ENCODE measurements at regions not wholly inside any gene's neighbourhood (a gene's known extent, or its start where the extent isn't known, plus 50 kb on each side); places are given as distances from the start of the nearest gene placed in this dataset.
"Not testable (repeated sequence)": the region's sequence is repeated elsewhere in the genome, so short reads cannot be mapped to it uniquely, and the experiment has no call there.

DNA sequence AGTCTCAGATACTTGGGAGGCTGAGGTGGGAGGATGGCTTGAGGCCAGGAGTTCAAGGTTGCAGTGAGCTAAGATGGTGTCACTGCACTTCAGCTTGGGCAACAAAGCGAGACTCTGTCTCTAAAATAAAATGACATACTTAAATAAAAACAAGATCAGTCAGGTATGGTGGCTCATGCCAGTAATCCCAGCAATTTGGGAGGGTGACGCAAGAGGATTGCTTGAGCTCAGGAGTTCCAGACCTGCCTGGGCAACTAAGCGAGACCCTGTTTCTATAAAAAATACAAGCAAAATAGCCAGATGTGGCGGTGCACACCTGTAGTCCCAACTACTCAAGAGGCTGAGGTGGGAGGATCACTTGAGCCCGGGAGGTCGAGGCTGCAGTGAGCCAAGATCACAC, 149.6 kb downstream of the ZFP64 start:
- Histone ChIP-seq H3K27ac (no peak overlapping the region), H3K79me2 (no peaks in the 10 kb centered on the region), H3K9me3 (ENCODE audit: control insufficient read depth, low read length) (no peaks in the 10 kb centered on the region), H3K27me3 (ENCODE audit: control insufficient read depth, insufficient read depth, low read length) (no peaks in the 10 kb centered on the region), H3K36me3 (ENCODE audit: control insufficient read depth, insufficient read depth, low read length) (no peaks in the 10 kb centered on the region), H3K9ac (no peak overlapping the region), H2AFZ (no peak overlapping the region), H3K4me1 (no peaks in the 10 kb centered on the region), H3K4me2 (ENCODE audit: low read length) (no peak overlapping the region), H3K4me3 (ENCODE audit: low read depth, low read length) (no peak overlapping the region)
- TF ChIP-seq, protein P1, sequence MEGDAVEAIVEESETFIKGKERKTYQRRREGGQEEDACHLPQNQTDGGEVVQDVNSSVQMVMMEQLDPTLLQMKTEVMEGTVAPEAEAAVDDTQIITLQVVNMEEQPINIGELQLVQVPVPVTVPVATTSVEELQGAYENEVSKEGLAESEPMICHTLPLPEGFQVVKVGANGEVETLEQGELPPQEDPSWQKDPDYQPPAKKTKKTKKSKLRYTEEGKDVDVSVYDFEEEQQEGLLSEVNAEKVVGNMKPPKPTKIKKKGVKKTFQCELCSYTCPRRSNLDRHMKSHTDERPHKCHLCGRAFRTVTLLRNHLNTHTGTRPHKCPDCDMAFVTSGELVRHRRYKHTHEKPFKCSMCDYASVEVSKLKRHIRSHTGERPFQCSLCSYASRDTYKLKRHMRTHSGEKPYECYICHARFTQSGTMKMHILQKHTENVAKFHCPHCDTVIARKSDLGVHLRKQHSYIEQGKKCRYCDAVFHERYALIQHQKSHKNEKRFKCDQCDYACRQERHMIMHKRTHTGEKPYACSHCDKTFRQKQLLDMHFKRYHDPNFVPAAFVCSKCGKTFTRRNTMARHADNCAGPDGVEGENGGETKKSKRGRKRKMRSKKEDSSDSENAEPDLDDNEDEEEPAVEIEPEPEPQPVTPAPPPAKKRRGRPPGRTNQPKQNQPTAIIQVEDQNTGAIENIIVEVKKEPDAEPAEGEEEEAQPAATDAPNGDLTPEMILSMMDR (IDR thresholded peaks at IDR 0.05), result no peak

DNA sequence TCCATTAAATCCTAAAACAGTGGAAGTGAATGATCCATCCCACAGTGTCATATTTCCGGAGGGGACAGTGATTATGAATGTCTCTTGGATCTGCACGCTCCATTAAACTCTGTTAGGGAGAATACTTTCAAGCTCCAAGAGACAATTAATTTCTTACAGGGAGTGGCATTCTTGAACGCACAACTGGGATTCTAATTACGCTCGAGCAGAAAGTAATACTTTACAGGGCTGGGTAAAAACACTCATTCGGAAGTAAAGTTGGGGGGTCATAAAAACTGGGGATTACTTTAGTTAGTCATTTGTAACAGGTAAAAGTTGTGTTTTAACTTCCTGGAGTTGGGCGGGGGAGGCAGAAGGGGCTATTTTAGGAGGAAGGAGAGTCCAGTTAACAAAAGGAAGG, 151.8 kb downstream of the ZFP64 start:
- H3K36me3 ChIP-seq (ENCODE audit: control insufficient read depth, insufficient read depth, low read length), result no peaks in the 10 kb centered on the region
- H3K9me3 ChIP-seq (ENCODE audit: control insufficient read depth, low read length), result no peaks in the 10 kb centered on the region
- H3K9ac ChIP-seq, result no peak overlapping the region
- no peak overlapping the region for H3K4me2 ChIP-seq (ENCODE audit: low read length)
- no peaks in the 10 kb centered on the region for H3K79me2 ChIP-seq
- H3K27me3 ChIP-seq (ENCODE audit: control insufficient read depth, insufficient read depth, low read length), result no peaks in the 10 kb centered on the region
- no peak overlapping the region for H2AFZ ChIP-seq
- TF ChIP-seq, protein P1 (IDR thresholded peaks at IDR 0.05), result no peak
- H3K4me1 ChIP-seq, result no peaks in the 10 kb centered on the region
- H3K27ac ChIP-seq, result no peak overlapping the region
- no peak overlapping the region for H3K4me3 ChIP-seq (ENCODE audit: low read depth, low read length)

DNA sequence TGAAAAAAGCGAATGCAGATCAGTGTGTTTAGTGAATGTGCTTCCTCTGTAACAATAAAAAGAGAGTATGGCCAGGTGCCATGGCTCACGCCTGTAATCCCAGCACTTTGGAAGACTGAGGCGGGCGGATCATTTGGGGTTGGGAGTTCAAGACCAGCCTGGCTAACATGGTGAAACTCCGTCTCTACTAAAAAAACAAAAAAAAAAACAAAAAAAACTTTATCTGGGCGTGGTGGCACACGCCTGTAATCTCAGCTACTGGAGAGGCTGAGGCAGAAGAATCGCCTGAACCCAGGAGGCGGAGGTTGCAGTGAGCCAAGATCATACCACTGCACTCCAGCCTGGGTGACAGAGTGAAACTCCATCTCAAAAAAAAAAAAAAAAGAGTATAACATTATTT, 152.9 kb downstream of the ZFP64 start:
- H3K27ac ChIP-seq; H3K9ac ChIP-seq; H3K9me3 ChIP-seq (ENCODE audit: control insufficient read depth, low read length); H3K36me3 ChIP-seq (ENCODE audit: control insufficient read depth, insufficient read depth, low read length); H3K4me2 ChIP-seq (ENCODE audit: low read length); H3K4me3 ChIP-seq (ENCODE audit: low read depth, low read length); H3K4me1 ChIP-seq; H3K79me2 ChIP-seq; H3K27me3 ChIP-seq (ENCODE audit: control insufficient read depth, insufficient read depth, low read length); H2AFZ ChIP-seq: not testable (repeated sequence)

DNA sequence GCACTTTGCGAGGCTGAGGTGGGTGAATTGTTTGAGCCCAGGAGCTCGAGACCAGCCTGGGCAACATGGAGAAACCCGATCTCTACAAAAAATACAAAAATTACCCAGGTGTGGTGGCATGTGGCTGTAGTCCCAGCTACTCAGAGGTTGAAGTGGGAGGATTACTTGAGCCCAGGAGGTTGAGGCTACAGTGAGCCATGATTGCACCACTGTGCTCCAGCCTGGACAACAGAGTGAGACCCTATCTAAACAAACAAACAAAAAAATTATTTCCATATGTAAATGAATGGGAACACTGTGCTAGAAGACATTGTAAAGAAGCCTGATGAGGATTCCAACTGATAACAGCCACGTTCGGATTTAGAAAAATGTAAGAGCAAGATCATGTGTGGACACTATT, 154.2 kb downstream of the ZFP64 start:
- Histone ChIP-seq H3K9ac (no peak overlapping the region), H3K79me2 (no peaks in the 10 kb centered on the region), H3K4me2 (ENCODE audit: low read length) (no peak overlapping the region), H3K27ac (no peak overlapping the region), H3K4me3 (ENCODE audit: low read depth, low read length) (no peak overlapping the region), H3K4me1 (no peaks in the 10 kb centered on the region), H3K27me3 (ENCODE audit: control insufficient read depth, insufficient read depth, low read length) (no peaks in the 10 kb centered on the region), H3K36me3 (ENCODE audit: control insufficient read depth, insufficient read depth, low read length) (no peaks in the 10 kb centered on the region), H3K9me3 (ENCODE audit: control insufficient read depth, low read length) (no peaks in the 10 kb centered on the region), H2AFZ (no peak overlapping the region)
- TF ChIP-seq, protein P1 (IDR thresholded peaks at IDR 0.05), result no peak

DNA sequence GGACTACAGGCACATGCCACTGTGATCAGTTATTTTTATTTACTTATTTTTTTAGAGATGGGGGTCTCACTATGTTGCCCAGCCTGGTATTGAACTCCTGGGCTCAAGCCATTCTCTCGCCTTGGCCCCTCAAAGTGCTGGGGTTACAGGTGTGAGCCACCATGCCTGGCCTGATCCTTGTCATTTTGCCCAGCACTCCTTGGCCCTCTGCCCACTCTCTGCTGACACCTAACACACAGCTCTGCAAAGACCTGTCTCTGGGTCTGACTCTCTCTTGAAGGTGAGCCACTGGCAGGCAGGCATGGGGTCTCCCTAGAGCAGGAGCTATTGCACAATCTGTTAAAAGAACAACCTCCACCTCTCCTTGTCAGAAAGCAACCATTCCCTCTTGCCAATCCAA, 155.6 kb downstream of the ZFP64 start:
- H3K36me3 ChIP-seq (ENCODE audit: control insufficient read depth, insufficient read depth, low read length), result no peaks in the 10 kb centered on the region
- no peaks in the 10 kb centered on the region for H3K4me1 ChIP-seq
- no peak overlapping the region for H3K4me2 ChIP-seq (ENCODE audit: low read length)
- no peaks in the 10 kb centered on the region for H3K27me3 ChIP-seq (ENCODE audit: control insufficient read depth, insufficient read depth, low read length)
- no peaks in the 10 kb centered on the region for H3K79me2 ChIP-seq
- H3K9ac ChIP-seq, result no peak overlapping the region
- H2AFZ ChIP-seq, result no peak overlapping the region
- H3K27ac ChIP-seq, result no peak overlapping the region
- no peaks in the 10 kb centered on the region for H3K9me3 ChIP-seq (ENCODE audit: control insufficient read depth, low read length)
- TF ChIP-seq, protein P1 (IDR thresholded peaks at IDR 0.05), result no peak
- no peak overlapping the region for H3K4me3 ChIP-seq (ENCODE audit: low read depth, low read length)
